NOMO-1 treated with DMSO at 0.1 percent for 48 hours (cell line): ENCODE measurements at regions not wholly inside any gene's neighbourhood (a gene's known extent, or its start where the extent isn't known, plus 50 kb on each side); places are given as distances from the start of the nearest gene placed in this dataset.
"Not testable (repeated sequence)": the region's sequence is repeated elsewhere in the genome, so short reads cannot be mapped to it uniquely, and the experiment has no call there.

Source experiments
- DNase-seq: peaks from one replicate; lab custom pipeline; 2025; ENCODE audit not compliant: unreplicated experiment; lab: John Stamatoyannopoulos, UW

GRCh38 chr18:71287268-71287667 is 998.4 kb downstream of the SOCS6 start:
- DNase-seq, result no peak

- DNase-seq, result no peak
These were observed 963.6 kb downstream of the SOCS6 start for GRCh38 chr18:71252351-71252865.

DNA sequence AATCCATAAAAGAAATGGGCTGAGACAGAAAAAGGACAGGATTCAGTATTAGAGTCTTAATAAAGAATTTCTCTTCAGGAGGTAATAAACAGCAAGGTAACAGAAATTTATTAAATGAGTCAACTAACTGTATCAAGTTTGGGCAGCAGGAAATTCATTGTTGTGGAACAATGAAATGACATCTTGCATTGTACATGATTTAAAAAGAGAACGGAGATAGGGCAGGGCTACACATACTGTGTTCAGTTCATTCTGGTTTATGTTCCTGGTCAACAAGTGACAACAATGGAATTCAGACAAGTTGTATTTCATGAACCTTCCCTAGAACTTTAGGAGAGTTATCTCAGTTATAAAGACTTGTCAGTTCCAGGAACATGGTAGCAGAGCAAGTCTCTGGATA is 961.3 kb downstream of the SOCS6 start:
- DNase-seq, result no peak

DNA sequence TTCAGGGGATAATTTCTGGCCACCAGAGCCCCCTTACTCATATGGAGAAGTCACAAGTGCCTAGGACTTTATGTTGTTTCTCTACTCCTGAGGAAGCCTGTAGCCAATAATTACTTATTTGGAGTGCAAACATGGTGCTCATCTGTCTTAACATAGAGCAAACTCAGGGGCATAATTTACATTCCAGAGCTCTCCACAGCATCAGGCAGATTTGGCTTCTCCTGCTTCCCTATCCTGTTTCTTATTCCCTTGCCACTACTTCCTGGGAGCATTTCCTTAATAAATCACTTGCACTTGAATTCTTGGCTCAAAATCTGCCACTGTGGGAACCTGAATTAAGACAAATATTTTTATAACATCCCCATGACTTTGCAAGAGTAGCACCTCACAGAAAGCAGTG is 960.9 kb downstream of the SOCS6 start:
- DNase-seq, result no peak

DNA sequence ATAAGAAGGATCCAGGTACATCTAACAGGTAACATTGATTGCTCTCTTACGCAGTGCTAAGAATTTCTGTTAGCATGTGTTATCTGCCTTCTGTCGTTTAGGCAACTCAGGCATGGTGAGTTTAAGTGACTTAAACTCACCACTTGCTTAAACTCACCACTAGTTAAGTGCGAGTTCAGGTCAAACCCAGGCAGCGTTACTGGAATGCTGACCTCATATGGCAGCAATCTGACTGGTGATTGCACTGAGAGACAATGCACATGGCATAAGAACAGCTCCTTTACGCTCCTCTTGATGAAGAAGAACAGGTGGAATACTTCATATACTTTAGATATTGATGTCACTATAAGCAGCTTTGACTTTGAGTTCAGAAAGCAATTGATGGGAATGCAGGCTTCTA is 954.1 kb downstream of the SOCS6 start:
- no peak for DNase-seq

GRCh38 chr18:71238974-71239624 is 950.3 kb downstream of the SOCS6 start:
- no peak for DNase-seq

DNA sequence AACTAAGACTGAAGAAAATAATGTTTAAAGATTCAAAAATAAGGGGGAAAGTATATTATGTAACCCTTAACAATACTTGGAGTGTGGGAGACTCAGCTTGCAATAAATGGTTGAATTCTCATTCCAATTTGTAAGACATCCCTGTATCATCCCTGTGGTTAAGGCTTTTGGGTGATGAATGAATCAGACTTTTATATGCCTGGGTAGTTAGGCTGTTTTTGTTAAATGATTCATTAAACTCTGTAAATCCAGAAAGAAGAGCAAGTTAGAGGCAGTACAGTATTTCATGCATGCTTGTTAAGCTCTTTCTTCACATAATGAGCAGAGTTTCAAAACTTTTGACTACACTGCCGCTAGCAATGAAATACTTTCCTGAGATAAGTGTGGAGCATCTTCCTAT is 948.8 kb downstream of the SOCS6 start:
- DNase-seq, result no peak

GRCh38 chr18:71233177-71233576 is 944.3 kb downstream of the SOCS6 start:
- DNase-seq, result no peak

GRCh38 chr18:71223486-71223885 is 934.6 kb downstream of the SOCS6 start:
- no peak for DNase-seq

DNA sequence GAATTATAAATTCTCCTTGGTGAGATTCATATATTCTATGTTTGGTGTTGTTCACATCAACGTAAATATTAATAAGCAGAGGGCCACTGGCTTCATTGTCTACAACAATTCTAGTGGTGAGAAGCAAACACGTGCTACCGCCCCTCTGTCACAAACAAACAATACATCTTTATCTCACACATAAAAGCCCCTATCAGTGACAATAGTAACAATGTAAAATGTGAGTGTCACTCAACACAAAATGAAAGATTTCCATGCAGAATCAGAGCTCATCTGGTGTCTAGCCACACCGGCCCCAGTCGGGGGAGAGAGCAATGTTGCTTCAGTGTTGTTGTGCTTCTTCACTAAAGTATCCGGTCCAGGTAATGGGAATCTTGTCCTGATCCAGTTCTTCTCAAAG is 932.6 kb downstream of the SOCS6 start:
- no peak for DNase-seq

GRCh38 chr18:71212739-71213138 is 923.9 kb downstream of the SOCS6 start:
- DNase-seq, result not testable (repeated sequence)

DNA sequence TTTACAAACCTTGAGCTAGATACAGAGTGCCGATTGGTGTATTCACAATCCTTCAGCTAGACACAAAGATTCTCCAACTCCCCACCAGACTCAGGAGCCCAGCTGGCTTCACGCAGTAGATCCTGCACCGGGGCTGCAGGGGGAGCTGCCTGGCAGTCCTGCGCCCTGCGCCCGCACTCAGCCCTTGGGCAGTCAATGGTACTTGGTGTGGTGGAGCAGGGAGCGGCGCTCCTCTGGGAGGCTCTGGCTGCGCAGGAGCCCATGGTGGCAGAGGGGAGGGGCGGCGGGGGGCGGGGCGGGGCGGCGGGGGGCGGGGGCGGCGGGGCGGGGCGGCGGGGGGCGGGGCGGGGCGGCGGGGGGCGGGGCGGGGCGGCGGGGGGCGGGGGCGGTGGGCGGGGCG is 923.4 kb downstream of the SOCS6 start:
- no peak for DNase-seq

DNA sequence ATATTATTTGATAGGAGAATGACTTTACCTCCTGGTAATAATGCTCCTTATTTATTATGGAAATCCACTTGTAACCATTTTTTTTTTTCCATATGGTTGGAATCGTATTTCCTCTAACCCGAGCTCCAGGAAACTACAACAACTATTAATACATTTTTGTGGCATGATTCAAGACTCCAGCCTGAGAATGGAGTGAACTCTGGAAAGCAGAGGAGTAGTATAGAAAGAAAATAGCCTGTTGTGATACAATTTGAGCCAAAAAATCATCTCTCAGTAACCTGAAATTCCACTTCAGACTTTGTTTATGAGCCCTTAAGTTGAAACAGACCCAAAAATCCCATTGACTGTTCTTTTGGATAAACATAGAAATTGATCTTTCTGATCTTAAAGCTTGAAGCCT is 921.1 kb downstream of the SOCS6 start:
- DNase-seq, result no peak

DNA sequence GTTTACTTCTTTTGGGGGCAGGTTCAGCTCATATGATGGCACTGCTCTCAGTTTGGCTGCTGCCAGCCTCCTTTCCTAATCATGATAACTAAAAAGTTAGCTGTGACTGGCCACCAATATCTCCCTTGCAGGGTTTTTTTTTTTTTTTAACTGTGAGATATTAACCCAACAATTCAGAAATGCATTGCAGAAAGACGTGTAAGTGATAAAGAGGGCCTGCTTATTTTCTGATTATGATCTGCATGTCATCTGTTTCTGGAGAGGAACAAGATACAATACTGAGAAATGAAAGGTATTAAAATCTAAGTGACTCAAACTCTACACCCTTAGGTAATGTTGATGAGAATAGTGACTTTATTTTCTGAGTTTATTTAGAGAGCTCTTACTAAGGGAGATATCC is 905.6 kb downstream of the SOCS6 start:
- no peak for DNase-seq

GRCh38 chr18:71189581-71189980 is 900.7 kb downstream of the SOCS6 start:
- no peak for DNase-seq

DNA sequence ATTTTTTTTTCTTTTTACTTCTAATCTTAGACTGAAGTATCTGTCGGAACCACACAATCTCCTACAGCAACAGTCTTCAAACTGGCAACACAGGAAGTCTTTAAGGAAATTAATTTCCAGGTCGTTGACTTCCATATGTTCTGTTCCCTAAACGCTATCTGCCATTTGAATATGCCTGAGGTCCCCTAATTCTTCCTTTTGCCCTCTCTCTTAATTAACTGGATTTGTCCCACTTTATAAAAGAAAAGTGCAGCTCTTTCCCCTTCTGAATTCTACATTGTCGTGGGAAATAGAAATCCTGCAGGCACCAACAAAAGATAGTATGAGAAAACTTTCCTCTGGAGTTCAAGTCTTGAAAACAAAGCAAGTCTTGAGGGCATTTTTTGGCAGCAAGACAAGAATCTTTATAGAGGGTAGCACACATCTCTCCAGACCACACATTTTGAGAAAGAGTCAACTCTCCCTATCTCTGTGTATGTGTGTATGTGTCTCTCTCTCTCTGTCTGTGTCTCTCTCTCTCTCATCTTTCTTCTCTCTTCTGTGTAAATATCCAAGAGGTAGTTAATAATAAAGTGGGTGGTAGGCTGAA is 879.8 kb downstream of the SOCS6 start:
- no peak for DNase-seq

- DNase-seq, result no peak
These were observed 847.6 kb downstream of the SOCS6 start for GRCh38 chr18:71136487-71136886.

DNA sequence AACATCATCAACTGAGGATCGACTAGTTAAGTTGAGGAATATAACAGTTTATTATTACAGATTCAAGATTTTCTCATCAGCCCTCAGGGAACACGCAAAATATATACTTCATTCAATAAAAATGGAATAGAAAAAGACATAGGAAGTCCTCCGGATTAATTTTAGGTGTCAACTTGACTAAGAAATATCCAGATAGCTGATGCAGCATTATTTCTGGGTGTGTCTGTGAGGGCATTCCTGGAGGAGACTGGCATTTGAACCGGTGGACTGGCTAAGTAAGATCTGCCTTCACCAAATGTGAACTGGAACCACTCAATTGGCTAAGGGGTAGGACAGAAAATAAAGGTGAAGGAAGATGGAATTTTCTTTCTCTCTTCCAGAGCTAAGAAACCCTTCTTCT is 845.3 kb downstream of the SOCS6 start:
- no peak for DNase-seq

DNA sequence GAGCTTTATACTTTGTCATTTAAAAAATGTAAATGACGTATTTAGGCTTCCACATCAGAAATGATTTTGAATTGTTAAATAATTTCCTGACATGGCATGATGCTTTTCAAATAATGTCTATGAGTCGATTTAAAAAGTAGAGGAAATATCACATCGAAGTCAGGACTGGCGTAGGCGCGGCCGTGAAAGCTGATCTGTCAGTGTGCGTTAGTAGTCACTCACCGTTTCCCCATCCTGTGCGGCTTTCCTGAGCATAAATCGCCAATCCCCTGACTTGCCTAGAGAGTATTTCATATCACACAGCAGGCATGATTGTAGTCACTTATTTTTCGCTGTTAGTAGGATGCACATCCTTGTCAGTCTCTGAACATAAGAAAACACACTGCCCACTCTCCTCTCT is 843.1 kb downstream of the SOCS6 start:
- no peak for DNase-seq

DNA sequence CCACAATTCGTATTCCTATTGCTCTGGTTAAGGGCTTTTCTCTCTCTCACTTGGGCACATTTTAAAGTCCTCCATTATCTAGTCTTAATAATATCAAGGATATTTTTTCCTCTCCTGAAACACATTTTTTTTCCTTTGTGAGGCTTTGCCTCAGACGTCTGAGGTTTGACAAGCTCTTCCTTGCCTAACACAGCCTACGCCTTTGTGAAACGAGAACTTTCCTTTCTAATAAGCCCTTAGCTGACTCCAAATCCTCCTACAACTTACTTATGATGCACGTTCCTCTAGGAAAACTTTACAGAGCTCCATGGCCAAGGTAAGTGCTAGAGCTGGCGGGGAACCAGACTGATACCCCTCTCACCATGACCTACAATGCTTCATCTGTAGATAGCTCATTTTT is 841.5 kb downstream of the SOCS6 start:
- DNase-seq, result no peak

DNA sequence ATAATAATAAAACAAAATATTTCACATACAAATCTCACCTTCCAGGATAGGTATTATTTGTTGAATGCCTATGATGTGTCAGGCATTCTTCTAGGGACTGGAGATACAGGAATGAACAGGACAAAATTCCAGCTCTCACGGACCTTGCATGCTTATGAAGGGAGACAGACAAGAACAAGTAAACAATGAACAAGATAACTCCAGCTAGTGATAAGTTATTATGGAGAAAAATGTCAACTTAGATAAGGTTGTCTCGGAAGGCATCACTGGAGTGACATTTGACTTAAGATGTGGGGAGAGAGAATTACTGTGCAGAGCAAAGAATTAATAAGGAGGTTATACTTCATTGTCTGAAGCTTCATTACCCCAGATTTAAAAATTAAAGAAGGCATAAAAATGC is 836.7 kb downstream of the SOCS6 start:
- no peak for DNase-seq

DNA sequence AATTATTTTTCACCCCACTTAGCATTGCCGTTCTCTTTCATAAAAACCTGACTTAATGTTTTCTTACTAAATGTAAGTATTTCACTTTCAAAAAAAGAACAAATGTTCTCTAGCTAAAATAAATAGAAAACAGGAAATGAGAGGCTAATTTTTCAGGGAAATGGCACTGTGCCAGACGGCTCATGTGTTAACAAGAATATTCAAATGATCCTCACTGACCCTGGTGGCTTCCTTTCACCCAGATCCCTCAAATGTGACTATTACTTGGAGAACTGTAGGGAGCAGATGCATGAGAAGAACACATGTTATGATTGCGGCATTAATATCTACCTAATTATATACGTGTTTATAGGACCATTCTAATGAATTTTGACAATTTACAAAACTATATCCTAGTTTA is 827.7 kb downstream of the SOCS6 start:
- no peak for DNase-seq

- DNase-seq, result no peak
These were observed 826.4 kb downstream of the SOCS6 start for GRCh38 chr18:71115261-71115660.
